Stimulated activated naive CD8-positive, alpha-beta T cell treated with anti-CD3 and anti-CD28 coated beads, Interleukin-15, amount 100 ng/mL, for 72 hours (primary cell): ENCODE measurements at regions not wholly inside any gene's neighbourhood (a gene's known extent, or its start where the extent isn't known, plus 50 kb on each side); places are given as distances from the start of the nearest gene placed in this dataset.
"Not testable (repeated sequence)": the region's sequence is repeated elsewhere in the genome, so short reads cannot be mapped to it uniquely, and the experiment has no call there.

Experiments used
- ATAC-seq: fragments of 150-1000 bp; cut with Tn5 transposase; 2 replicates; pipeline ENCODE4 v1.10.0; 2021; ENCODE audit warnings: mild to moderate bottlenecking, moderate library complexity
- DNase-seq, 2 donors: peaks; one replicate each; pipeline ENCODE4 v3.0.0; 2021 to 2022
- H3K27ac Mint-ChIP-seq, 2 donors: one replicate each; pipeline ENCODE4 v1.8.0; 2022; ENCODE audit warnings: mild to moderate bottlenecking in 2 of 2, mixed read lengths in 2 of 2, moderate library complexity in 2 of 2
- H3K27me3 Mint-ChIP-seq: one replicate; pipeline ENCODE4 v1.8.0; 2022; ENCODE audit warnings: mixed read lengths
- H3K4me1 Mint-ChIP-seq: one replicate; pipeline ENCODE4 v1.8.0; 2022; ENCODE audit warnings: mild to moderate bottlenecking, mixed read lengths
- H3K4me3 Mint-ChIP-seq, 2 donors: one replicate each; pipeline ENCODE4 v1.8.0; 2022; ENCODE audit warnings: mild to moderate bottlenecking in 2 of 2, mixed read lengths in 2 of 2, moderate library complexity in 1 of 2
- H3K9me3 Mint-ChIP-seq, 2 donors: one replicate each; pipeline ENCODE4 v1.8.0; 2022; ENCODE audit warnings: mixed read lengths in 2 of 2

DNA sequence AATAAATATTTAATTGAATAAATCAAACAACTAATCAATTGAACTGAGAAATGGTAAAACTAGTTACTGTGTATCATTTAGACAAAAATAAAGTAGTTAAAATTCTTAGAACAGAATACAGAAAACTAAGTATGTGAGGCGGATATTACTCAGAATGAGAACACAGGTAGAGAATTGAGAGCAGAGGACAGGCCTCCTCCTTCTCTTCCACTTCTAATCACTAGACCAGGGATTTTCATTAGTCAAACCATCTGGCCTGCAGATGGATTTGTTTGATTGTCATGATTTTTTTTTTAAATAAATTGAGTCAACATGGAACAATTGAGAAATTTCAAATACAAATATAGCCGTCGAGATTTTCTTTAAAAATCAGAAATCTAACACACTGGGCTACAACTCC lies 198.6 kb upstream of the HMHB1 start:
- H3K4me3 Mint-ChIP-seq: no peak overlapping the region

DNA sequence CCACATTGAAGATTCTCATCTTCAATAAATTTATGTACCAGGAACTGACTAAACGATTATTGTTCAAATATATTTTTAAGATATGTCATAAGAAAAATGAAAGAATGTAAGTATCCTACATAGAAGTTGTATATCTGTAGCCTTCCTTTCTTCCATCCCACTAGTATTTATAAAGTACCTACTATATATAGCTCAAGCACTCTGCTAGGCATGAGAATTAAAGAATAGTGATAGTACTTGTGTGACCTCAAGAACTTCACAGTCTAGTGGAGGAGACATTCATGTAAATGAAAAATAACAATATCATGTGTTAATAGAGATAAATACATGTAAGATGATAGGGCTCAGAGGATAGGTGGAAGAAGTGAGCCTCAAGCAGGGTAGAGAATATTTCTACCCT lies 201.0 kb upstream of the HMHB1 start:
- Mint-ChIP-seq H3K27ac (no peak overlapping the region), H3K27me3 (peaks cover 31% of the 10 kb centered on the region), H3K9me3 (peaks cover 22 to 31% of the 10 kb centered on the region in 2 donors), H3K4me1 (peaks cover 2% of the 10 kb centered on the region), H3K4me3 (no peak overlapping the region)
- no peak for ATAC-seq
- DNase-seq: no peak

More for the DNA sequence above, 198.6 kb upstream of the HMHB1 start:
- peaks cover 26% of the 10 kb centered on the region for H3K27me3 Mint-ChIP-seq
- peaks cover 18 to 23% of the 10 kb centered on the region in 2 donors for H3K9me3 Mint-ChIP-seq
- DNase-seq (no peak), ATAC-seq (no peak)
- no peak overlapping the region for H3K27ac Mint-ChIP-seq
- no peaks in the 10 kb centered on the region for H3K4me1 Mint-ChIP-seq

DNA sequence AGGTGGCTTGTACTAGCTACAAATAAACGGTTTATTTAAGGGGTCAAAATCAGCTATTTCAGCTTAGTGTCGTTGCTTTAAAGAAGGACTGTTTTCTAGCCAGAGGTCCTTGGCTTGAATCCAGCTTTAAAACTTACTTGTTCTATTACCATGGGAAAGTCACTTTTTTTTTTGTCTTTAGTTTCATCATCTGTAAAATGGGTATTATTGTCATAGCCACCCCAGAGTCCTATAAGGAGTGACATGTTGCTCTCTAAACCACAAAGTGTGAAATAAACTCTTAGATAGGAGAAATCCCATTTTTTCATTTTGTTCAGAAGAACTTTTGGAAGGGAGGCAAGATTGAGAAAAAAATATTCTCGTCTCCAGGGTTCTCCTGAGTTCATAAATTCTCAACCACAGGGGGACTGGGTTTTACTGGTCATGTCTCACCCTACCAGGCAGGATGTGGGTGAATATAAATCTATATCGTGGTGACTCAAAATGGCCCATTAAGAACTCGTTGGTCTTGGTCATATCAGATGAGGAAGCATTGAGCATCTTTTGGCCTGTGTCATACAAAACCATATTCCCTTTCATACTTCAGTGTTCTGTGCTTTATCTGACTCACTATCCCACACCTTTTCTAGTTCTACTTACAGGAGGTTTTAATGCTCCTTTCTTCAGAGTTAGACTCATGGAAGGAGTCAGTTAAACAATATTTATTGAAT lies 202.7 kb upstream of the NR3C1 start:
- peaks cover 12% of the 10 kb centered on the region for H3K27me3 Mint-ChIP-seq
- H3K9me3 Mint-ChIP-seq: peaks cover 14 to 31% of the 10 kb centered on the region in 2 donors
- peaks cover 17% of the 10 kb centered on the region for H3K4me1 Mint-ChIP-seq
- H3K4me3 Mint-ChIP-seq: peak overlapping the region in 1 of 2 donors; percentile 35
- DNase-seq (peak; percentile 13 to 58), ATAC-seq (peak; percentile 94)
- peak overlapping the region in 1 of 2 donors; percentile 84 for H3K27ac Mint-ChIP-seq

DNA sequence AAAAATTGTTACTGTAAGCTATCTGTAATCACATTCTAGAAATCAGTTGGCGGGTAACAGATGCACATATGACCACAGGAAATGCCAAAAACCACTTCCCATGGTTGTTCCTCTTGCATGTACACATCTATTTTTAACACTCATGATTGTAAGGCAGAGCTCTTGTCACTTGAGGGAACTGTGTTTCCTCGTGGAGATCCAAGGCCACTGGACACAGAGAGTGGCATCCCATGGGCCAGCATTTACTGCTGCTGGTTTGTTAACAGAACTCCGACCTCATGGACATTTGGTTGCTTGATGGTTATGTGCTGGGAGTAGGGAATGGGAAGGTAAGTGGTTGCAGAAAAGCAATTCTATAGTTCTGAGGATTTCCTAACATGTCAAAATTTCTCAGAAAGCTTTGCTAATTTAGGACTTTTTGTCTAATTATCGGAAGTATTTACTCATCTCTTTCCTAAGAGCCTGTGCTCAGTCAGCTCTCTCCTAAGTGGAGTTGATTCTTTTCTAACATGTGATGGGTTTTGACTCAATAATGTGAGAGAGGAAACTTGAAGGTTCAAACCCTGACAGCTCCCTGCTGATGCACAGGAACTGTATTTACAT lies 202.0 kb upstream of the NR3C1 start:
- H3K27me3 Mint-ChIP-seq: peaks cover 12% of the 10 kb centered on the region
- peak overlapping the region in 1 of 2 donors; percentile 84 for H3K27ac Mint-ChIP-seq
- DNase-seq: peak; percentile 25 to 49
- H3K4me1 Mint-ChIP-seq: peaks cover 17% of the 10 kb centered on the region
- H3K4me3 Mint-ChIP-seq: peak overlapping the region in 1 of 2 donors; percentile 26
- peaks cover 14 to 31% of the 10 kb centered on the region in 2 donors for H3K9me3 Mint-ChIP-seq
- ATAC-seq: peak; percentile 72

DNA sequence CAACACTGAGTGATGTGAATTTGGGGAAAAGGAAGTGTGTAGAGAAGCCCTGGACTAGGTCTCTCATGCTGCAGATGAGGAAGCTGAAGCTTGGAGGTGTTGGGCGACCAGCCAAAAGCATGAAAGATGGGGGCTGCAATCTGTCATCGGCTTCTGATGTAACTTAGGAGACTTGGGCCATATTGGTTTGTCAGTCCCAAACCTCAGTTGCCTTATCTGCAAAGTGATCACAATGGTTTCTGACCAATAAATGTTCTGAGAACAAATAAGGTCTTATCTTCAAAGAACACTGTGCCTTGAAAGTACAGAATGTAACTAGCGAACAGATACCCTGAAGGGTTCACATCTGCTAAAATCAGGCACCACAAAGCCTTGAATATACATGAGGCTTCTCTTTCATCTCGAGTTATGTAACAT lies 198.4 kb upstream of the NR3C1 start:
- Mint-ChIP-seq H3K4me3 (no peak overlapping the region), H3K9me3 (peaks cover 9 to 14% of the 10 kb centered on the region in 2 donors), H3K27ac (no peak overlapping the region), H3K4me1 (peaks cover 17% of the 10 kb centered on the region), H3K27me3 (no peaks in the 10 kb centered on the region)
- DNase-seq (no peak), ATAC-seq (no peak)

- Mint-ChIP-seq H3K4me1 (peaks cover 19% of the 10 kb centered on the region), H3K4me3 (no peak overlapping the region), H3K27me3 (no peaks in the 10 kb centered on the region), H3K9me3 (peaks cover 9 to 14% of the 10 kb centered on the region in 2 donors), H3K27ac (no peak overlapping the region)
- no peak for DNase-seq
- no peak for ATAC-seq
Measured at GRCh38 chr5:143601357-143601756, 197.9 kb upstream of the NR3C1 start.

DNA sequence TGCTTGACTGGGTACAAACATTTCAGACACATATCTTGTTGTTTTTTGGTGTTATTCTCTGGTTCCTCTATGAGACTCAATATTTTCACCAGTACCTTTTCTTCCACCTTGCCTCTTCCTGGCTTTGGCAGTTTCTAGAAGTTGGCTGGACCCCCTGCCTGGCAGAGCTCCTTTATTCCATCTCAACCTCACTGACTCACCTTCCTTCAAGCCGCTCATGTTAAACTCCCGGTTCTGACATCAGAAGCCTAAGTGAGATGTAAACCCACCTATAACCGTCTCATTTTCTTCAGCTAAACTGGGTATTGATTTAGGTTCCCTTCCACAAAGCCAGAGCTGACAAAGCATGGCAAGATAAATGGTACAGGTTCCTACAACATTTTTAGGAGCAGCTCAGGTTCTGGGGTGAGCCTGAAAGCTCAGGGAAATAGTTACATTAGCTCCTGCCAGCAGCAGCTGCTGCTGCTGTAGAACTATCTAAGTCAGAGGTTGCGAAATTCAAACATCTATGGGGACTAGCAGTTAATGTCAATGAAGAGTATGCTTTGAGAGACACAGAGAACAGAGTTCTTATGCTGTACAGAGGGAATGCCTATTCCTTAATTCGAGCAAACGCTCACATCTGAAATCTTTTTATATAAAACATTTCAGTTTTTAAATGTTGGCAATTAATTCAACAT lies 197.1 kb upstream of the NR3C1 start:
- Mint-ChIP-seq H3K27ac (no peak overlapping the region), H3K4me3 (no peak overlapping the region), H3K27me3 (no peaks in the 10 kb centered on the region), H3K9me3 (peaks cover 9 to 14% of the 10 kb centered on the region in 2 donors), H3K4me1 (peaks cover 16% of the 10 kb centered on the region)
- no peak for DNase-seq
- ATAC-seq: no peak

GRCh38 chr5:143599474-143599873 lies 196.0 kb upstream of the NR3C1 start:
- Mint-ChIP-seq H3K4me1 (peaks cover 5% of the 10 kb centered on the region), H3K27ac (no peak overlapping the region), H3K27me3 (no peaks in the 10 kb centered on the region), H3K9me3 (peaks cover 9 to 14% of the 10 kb centered on the region in 2 donors), H3K4me3 (no peak overlapping the region)
- ATAC-seq (no peak), DNase-seq (no peak)

DNA sequence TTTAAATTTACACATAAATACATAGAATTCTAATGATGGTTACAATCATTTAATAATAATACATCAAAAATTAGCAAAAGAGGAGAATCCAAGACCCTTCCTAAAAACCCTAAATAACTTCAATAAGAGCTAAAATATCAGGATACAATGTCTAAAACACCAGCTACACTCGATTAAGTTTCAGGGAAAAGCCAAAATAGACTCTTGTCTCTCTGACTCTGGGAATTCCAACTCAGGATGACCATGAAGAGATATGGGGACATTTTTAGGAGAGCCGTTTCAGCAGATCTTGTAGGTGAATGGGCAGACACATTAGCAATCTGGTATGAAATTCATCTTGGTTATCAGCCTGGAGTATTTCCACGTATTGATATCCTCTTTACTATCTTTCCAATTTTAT lies 193.3 kb upstream of the NR3C1 start:
- Mint-ChIP-seq H3K4me1 (peaks cover 14% of the 10 kb centered on the region), H3K27ac (no peak overlapping the region), H3K4me3 (no peak overlapping the region), H3K27me3 (no peaks in the 10 kb centered on the region), H3K9me3 (peaks cover 5 to 7% of the 10 kb centered on the region in 2 donors)
- DNase-seq (no peak), ATAC-seq (no peak)

DNA sequence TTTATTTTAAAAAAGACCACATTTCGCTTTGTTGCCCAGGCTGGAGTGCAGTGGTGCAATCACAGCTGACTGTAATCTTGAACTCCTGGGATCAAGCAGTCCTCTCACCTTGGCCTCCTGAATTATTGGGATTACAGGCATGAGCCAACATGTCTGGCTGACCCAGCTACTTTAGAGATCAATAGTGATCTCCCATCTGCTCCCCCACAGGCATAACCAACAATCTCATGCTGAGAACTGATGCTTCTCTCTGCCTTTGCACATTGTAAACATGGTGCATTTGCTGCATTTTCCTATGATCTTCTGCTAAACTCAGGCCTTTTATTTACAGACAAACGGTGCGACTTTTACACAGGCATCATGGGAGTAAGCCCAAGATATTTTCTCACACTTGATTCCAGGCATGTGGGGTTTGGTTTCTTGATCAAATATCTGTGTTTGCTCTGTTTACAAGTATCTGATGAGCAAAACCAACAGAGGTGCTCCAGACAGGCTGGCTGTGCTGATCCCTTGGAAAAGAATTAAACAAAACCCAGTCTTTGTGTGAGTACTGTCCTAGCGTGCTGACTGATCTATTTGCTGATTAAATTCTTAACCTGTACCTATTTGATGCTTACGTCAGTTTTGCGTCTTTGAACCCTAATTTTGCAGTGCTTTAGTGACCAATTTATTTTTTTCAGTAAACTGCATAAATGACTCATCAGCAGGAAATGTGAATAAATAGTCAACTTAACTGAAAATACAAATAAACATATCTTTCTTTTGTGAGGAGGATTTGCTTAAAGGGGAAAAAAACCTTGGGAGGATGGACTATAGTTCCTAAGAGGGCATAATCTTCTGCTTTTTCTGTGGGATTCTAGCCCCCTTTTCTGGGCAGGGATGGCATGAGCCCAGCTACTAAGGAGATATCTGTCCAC lies 191.7 kb upstream of the NR3C1 start:
- Mint-ChIP-seq H3K27me3 (no peaks in the 10 kb centered on the region), H3K27ac (no peak overlapping the region), H3K9me3 (peaks cover 5 to 7% of the 10 kb centered on the region in 2 donors), H3K4me1 (peaks cover 14% of the 10 kb centered on the region), H3K4me3 (no peak overlapping the region)
- no peak for DNase-seq
- ATAC-seq: no peak

DNA sequence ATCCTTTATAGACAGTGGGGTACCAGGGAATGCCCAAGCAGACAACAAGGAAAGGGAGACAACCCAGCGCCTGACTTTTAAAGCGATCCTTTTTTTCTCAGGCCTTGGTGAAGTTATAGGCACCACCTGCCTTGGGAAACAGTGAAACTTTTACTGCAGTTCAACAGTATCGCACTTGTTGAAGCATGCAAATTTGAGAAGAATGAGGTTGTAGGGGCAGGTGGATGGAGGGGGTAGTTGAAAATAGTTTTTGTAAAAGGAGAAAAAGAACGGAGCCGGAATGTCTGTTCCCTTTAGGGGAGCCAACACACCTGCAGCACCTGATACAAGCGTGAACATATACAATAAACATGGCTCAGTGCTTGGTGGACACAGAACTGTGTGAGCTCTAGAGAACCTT lies 190.2 kb upstream of the NR3C1 start:
- no peak for ATAC-seq
- no peak overlapping the region for H3K4me3 Mint-ChIP-seq
- H3K4me1 Mint-ChIP-seq: peaks cover 22% of the 10 kb centered on the region
- peaks cover 5 to 7% of the 10 kb centered on the region in 2 donors for H3K9me3 Mint-ChIP-seq
- no peak for DNase-seq
- no peaks in the 10 kb centered on the region for H3K27me3 Mint-ChIP-seq
- no peak overlapping the region for H3K27ac Mint-ChIP-seq

DNA sequence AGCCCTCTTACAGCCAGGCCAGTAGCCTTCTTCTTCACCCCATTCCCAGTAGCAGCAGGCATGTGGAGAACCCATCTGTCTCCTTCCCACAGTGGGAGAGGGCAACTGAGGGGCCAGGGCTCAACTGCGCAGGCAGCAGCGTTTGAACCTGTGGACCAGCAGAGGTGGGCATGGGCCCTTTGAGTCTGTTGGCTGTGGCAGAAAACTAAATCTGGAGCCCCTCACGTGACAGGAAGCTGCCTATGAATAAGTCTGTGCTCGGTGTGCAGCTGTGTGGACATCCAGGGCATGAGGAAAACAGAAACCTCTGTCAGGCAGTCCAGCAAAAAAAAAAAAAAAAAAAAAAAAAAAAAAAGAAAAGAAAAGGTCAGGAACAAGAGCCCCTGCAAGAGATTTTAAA lies 189.2 kb upstream of the NR3C1 start:
- DNase-seq (no peak), ATAC-seq (peak; percentile 67)
- Mint-ChIP-seq H3K27me3 (no peaks in the 10 kb centered on the region), H3K27ac (no peak overlapping the region), H3K9me3 (peaks cover 3% of the 10 kb centered on the region in 2 donors), H3K4me1 (peaks cover 32% of the 10 kb centered on the region), H3K4me3 (no peak overlapping the region)

DNA sequence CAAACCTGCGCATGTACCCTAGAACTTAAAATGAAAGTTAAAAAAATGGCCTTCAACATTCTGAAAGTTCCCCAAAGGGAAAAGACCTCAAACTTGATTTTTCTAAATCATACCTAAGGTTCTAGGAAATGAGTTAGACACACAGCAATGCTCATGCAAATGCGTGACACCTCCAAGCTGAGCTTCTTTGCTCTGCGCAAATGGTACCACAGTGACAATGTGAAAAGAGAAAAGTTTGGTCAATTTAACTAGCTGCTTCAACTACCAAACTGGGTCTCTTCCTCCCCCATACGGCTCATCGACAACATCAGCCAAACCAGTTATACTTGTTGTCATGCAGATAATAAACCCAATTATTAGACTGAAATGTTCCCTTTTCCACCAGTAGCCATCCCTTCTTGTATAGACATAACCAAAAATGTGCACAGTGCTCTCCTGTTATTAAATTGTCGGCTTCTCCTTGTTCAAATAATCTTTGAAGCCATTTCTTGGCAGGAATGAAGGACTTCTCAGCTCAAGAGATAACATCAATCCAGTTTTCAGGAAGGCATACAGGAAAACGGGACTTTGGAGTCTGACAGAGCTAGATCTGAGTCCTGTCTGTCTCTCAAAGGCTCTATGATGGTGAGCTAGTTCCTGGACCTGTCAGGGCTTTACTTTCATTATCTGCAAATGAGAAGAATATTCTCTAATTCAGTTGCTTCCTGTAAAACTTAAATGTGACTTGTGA lies 185.6 kb upstream of the NR3C1 start:
- H3K27me3 Mint-ChIP-seq: no peaks in the 10 kb centered on the region
- ATAC-seq (no peak), DNase-seq (no peak)
- H3K27ac Mint-ChIP-seq: no peak overlapping the region
- H3K4me1 Mint-ChIP-seq: peaks cover 50% of the 10 kb centered on the region
- no peak overlapping the region for H3K4me3 Mint-ChIP-seq
- no peaks in the 10 kb centered on the region for H3K9me3 Mint-ChIP-seq

- H3K27me3 Mint-ChIP-seq, DNase-seq, H3K4me3 Mint-ChIP-seq, H3K9me3 Mint-ChIP-seq, H3K27ac Mint-ChIP-seq: not testable (repeated sequence)
- peak; percentile 43 for ATAC-seq
- peaks cover 59% of the 10 kb centered on the region for H3K4me1 Mint-ChIP-seq
Measured at GRCh38 chr5:143588121-143588520, 184.6 kb upstream of the NR3C1 start.
